HG03457 (cell line): ENCODE measurements at regions not wholly inside any gene's neighbourhood (a gene's known extent, or its start where the extent isn't known, plus 50 kb on each side); places are given as distances from the start of the nearest gene placed in this dataset.

Source experiments
- ATAC-seq: cut with Tn5 transposase; IDR thresholded peaks from one replicate; pipeline ENCODE4 v1.9.1; 2021; ENCODE audit warnings: moderate number of reproducible peaks; ENCODE audit not compliant: unreplicated experiment

DNA sequence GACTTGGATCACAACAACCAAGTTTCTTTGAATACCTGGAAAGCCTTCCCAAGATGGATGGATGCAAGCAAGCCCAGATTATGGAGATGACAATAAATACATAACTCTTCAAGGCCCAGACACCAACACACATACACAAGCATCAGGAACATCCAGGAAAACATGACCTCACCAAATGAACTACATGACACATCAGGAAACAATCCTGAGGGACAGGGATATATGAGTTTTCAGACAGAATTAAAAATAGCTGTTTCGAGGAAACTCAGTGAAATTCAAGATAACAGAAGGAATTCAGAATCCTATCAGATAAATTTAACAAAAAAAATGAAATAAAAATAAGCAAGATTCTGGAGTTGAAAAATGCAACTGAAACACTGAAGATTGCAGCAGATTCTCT lies 659.4 kb downstream of the METTL15 start:
- ATAC-seq: no peak

GRCh38 chr11:28763876-28764275 lies 655.7 kb downstream of the METTL15 start:
- no peak for ATAC-seq

DNA sequence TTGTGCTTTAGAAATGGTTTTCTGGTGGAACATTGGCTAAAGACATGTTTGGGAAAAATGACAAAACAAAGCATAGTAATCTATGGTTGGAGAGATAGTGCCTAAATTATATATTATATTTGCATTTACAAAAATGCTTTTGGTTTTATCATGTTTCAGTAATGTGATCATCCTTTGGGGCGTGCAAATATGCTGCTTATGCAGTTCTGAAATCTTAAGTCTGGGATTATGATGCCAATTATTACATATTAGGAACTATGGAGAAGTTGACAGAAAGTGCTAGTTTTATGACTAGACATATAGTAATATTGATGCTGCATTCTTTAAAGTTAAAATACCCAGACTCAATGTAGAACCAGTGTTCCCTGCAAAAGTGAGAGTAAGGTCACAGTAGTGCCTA lies 655.0 kb downstream of the METTL15 start:
- ATAC-seq: no peak

- ATAC-seq: no peak
These were observed 652.6 kb downstream of the METTL15 start for GRCh38 chr11:28760676-28761390.

- ATAC-seq: no peak
These were observed 651.1 kb downstream of the METTL15 start for GRCh38 chr11:28759311-28759710.

GRCh38 chr11:28757725-28758515 lies 649.7 kb downstream of the METTL15 start:
- ATAC-seq: no peak

DNA sequence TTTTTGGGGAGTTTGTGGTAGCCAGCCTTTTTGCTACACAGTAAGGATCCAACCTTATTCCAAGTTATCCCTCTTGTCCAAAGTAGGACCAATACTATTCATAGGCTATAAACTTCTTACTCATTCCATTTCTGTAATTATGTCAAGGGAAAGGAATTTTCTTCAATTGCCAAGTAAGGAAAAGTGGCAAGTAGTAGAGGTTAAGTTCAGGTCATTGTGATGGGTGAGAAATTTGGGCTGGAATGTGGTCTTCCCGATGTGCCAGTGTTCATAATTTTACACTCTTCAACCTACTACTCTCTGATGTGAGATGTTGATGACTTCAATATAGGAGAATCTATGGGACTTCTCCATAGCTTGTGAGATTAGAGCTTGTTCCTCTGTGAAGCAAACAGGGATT lies 648.8 kb downstream of the METTL15 start:
- ATAC-seq: no peak

GRCh38 chr11:28743061-28743550 lies 634.9 kb downstream of the METTL15 start:
- ATAC-seq: no peak

DNA sequence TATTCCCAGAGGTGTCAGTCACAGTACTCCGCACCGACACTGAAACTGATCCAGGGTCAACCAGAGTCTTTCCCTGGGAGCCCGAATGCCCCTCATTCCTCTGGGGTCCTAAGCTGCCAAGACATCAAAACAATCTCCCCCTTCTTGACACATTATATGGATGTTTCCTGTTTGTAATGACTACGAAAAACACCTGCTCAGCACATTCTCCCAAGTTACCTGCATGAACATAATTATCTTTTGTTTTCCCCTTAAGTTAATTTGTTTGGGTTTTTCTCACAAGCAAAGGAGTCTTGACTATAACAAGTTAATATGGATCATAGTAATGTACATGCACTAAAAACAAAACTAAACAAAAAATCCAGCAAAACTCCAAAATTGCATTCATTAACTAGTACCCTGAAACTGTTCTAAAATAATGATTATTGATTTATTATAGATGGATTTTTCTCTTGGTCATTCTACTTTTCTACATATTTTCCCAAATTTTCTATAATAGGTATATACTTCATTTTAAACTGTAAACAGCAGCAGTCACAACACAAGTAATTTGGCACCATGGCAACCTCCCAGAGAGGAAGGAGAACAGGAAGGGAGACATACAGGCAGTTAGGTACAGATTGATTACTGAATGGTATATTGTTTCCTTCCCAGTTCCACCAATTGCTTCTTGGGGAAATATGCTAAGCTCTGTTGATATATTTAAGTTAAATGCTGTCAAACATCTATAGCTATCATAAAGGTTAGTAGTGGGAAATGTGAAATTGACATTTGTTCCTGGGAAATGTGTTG lies 631.5 kb downstream of the METTL15 start:
- ATAC-seq: no peak

DNA sequence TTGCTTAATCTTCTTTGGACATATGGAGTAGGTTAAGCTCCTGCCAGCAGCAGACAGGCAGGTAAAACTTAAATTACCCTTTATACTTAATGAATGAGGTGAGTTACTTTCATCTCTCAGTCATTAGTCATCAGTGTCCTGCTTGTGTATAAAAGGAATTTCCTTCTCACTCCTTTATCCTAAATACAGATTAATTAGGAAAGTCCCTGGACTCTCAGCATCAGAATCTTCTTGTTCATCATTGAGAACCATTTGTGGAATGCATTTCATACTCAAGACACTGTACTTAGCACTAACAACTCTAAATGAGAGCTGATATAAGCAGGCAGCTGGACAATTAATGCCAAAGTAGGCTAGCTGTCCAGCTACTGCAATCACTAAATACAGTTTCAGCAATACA lies 630.4 kb downstream of the METTL15 start:
- no peak for ATAC-seq

DNA sequence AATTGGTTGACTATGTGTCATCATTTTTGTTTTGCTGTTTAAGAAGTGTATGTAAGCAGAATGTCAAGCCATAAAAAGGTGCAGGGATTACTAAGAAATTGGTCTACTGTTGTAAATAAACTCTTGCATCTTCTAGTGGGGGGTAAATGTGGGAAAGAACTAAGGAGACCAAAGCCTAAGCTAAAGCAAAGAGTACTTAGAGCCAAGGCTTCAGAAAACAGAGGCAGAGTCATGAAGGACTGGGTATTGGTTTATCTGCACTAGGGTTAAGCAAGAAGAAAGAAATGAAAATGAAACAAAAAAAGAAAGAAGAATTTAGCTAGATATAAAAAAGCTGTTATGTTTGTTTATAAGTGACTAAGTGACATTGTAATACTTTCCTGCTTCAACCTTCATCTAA lies 628.1 kb downstream of the METTL15 start:
- ATAC-seq: no peak

- no peak for ATAC-seq
These were observed 627.3 kb downstream of the METTL15 start for GRCh38 chr11:28735511-28735910.

- no peak for ATAC-seq
These were observed 622.7 kb downstream of the METTL15 start for GRCh38 chr11:28730889-28731288.

DNA sequence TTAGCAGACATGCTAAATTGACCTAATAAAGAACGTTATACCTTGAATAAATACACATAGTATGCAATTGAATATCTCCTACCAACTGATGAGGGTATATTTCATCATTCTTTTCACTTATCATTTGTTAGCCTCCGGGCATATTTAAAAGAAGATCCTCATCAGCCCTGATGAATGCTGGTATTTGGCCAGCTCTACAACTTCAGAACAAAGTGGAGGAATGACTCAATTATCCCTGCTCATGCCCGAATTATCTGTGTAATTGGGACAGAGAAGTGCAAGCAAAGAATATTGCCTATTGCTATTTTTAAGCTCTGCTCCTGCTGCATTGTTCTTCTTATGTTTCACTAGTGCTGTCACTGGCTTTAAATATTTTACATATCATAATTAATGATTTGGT lies 622.1 kb downstream of the METTL15 start:
- no peak for ATAC-seq

DNA sequence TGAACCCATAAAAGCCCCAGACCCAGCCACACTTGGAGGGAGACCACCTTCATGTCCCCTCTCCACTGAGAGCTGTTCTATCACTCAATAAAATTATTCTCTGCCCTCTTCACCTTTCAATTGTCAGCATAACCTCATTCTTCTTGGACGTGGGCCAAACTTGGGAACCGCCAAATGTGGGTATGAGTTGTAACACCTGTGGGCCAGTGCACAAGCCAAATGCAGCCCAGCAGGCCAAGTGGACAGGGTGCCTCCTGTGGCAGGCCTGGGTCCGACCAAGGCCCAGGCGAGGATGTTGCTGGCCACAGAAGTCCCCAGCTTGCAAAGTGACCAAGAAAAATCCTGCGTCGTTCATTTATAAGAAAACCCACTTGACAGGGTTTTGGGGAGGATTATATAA lies 621.2 kb downstream of the METTL15 start:
- ATAC-seq: no peak

- no peak for ATAC-seq
These were observed 620.5 kb downstream of the METTL15 start for GRCh38 chr11:28728666-28729065.

- no peak for ATAC-seq
These were observed 619.1 kb downstream of the METTL15 start for GRCh38 chr11:28727254-28727653.

DNA sequence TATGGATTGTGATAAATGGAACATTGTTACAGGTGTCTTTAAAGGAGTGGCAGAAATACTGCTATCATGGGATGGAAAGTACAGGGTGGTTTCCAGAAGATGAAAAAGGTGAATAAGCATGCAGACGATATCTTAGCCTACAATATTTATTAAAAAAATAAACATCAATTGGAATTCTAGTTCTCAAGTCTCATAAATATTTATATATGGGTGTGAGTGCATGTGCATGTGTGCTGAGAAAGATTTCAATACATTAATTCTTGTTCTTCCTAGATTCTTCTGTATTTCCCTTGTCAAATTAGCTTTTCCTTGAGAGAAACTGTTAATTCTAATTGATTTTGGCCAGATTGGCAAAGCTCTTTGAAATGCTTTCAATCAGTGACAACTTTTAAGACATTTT lies 618.2 kb downstream of the METTL15 start:
- ATAC-seq: no peak

- no peak for ATAC-seq
These were observed 607.5 kb downstream of the METTL15 start for GRCh38 chr11:28715726-28716125.

DNA sequence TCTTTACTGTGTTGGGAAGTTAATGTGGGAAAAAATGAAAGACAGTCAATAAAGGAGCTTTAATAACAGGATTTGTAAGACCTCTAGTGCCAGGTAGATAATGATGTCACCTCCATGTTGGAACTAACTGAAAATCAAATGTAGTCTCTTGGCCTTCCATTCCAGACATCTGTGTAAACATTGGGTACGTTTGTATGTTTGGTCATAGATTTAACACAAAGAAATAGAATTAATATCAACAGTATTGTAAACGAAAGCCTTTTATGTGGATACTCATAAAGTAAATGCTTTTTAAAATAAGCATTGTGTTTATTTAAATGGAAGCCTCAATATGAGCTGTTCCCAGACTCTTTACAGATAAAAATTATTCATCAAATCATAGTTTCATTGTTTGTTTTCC lies 605.7 kb downstream of the METTL15 start:
- no peak for ATAC-seq

- no peak for ATAC-seq
These were observed 599.9 kb downstream of the METTL15 start for GRCh38 chr11:28708075-28708474.

- no peak for ATAC-seq
These were observed 596.6 kb downstream of the METTL15 start for GRCh38 chr11:28704801-28705200.
